GM10266 (cell line): ENCODE measurements at regions not wholly inside any gene's neighbourhood (a gene's known extent, or its start where the extent isn't known, plus 50 kb on each side); places are given as distances from the start of the nearest gene placed in this dataset.

ENCODE experiments used
- DNase-seq: peaks from one replicate; pipeline ENCODE4 v3.0.0; 2012; ENCODE audit errors: extremely low spot score
- CTCF ChIP-seq: IDR thresholded peaks from 2 replicates; pipeline ENCODE4 v1.5.1; 2012; ENCODE audit warnings: mild to moderate bottlenecking, low read depth; ENCODE audit not compliant: control insufficient read depth, insufficient read depth; ENCODE audit errors: missing control alignments

DNA sequence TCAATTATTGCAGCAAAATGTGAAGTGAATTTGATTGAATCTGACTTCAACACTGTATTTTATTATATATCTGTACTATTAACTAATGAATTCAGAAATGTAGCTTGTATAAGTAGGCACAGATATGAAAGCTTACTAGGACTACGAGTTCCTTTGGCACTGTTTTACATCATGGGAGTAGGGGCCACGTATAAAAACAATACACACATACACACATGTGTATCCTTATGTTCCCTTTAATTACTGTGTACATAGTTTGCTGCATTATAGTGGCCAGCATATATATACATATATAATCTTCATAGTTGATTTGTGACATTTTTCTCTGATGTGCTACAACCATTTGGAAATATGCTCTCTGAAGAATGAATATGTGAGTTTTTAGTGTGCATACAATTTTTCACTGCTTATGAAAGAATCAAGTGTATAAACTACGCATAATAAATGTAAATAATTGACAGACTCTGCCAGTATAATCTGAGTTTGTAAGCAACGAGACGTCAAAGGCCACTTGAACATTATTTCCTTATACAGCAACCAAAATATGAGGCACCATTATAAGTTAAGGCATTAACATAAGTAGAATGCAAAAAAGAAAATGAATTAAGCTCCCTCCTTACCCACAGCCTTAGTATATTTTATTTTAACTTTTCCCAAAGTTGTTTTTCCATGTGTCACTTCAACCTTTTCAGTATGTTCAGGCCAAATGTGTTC is 98.1 kb upstream of the GALNT5 start:
- no peak for TF ChIP-seq CTCF
- DNase-seq, result no peak

DNA sequence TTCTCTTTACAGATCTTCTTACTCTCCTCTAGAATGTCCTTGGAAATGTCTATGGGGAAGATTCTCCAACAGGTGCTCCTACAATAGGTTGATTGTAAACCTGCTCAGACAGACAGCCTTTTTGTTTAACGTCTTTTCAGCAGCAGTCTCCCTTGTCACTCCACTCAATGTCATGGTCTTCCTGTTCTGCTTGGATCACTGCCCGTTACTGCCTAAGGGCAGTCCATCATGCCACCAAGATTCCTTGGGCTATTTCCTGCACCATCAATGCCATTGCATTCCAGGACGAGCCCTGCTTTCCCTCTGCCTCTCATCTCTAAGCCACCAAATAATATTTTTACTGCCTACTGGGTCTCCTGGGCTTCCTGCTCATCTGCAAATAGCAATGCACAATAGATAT is 97.4 kb upstream of the GALNT5 start:
- DNase-seq, result no peak

DNA sequence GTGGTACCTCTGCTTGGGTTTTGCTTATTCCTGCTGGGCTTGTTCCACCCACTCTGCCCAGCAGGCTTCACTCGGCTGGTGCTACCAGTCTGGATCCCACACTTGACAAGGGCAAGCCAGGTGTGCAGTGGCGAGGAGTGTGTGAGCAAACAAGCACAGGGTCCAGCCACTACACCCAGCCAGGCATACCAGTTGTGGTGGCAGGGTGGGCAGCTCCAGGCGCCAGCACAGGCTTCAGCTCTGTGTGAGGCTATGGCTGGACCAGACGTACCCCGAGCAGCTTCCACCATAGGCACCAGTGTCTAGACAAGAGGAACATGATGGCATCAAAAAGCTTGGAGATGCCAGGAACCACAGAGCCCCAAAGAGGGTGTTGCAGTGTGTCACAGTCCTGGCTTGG is 93.1 kb upstream of the GALNT5 start:
- no peak for TF ChIP-seq CTCF
- DNase-seq, result no peak

More for the DNA sequence above, 97.4 kb upstream of the GALNT5 start:
- no peak for TF ChIP-seq CTCF

DNA sequence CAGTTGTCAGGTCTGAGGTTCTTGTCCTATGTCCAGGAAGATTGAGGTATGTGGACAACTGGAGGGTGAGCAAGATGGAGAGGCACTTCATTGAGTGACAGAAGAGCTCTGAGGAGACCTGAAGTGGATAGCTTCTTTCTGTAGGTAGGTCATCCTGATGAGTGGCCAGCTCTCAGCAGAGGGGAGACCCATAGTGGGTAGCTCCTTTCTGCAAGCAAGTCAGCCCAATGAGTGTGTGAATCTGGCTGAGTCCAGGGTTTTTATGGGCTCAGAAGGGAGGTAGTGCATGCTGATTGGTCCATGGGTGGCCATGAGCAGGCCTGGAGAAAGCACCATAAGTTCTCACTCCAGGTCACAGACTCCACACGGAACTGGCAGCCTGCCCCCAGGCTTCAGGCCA is 92.6 kb upstream of the GALNT5 start:
- no peak for TF ChIP-seq CTCF
- no peak for DNase-seq

GRCh38 chr2:157168501-157168900 is 89.0 kb upstream of the GALNT5 start:
- TF ChIP-seq CTCF, result no peak
- no peak for DNase-seq

- DNase-seq, result no peak
- no peak for TF ChIP-seq CTCF
Observed at GRCh38 chr2:157169889-157170288, 87.6 kb upstream of the GALNT5 start.

DNA sequence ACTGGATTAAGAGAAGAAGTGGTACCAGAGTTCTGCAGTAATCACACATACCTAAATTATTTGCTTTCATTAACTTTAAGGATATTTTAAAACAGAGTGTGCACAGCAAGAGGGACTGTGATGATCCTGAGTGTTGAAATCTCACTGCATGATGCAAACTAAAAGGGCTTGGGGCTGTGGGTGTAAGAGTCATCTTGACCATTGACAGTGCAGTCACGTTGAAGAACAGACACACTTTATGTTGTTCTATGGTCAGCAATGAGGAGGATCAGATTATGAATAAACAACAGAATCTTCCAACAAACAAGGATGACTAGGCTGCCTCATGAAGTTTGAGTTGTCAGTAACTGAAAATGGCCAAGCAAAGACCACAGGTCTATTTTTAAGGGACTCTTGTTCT is 87.2 kb upstream of the GALNT5 start:
- no peak for DNase-seq
- no peak for TF ChIP-seq CTCF
